Keratinocyte (primary cell): ENCODE measurements at regions not wholly inside any gene's neighbourhood (a gene's known extent, or its start where the extent isn't known, plus 50 kb on each side); places are given as distances from the start of the nearest gene placed in this dataset.

Source experiments
- DNase-seq: peaks from one replicate; pipeline ENCODE4 v3.0.0-alpha.2; 2011; ENCODE audit warnings: low read depth, missing footprints, low spot score
- FAIRE-seq: peaks from 2 replicates; lab custom pipeline; 2011; peaks lifted over from hg19 to GRCh38; lab: Jason Lieb, UNC
- H2AFZ ChIP-seq: 2 replicates; pipeline ENCODE4 v1.6.0; 2012; ENCODE audit warnings: low read length, control low read depth, inconsistent platforms; ENCODE audit not compliant: control insufficient read depth
- H3K27ac ChIP-seq: 2 replicates; pipeline ENCODE4 v1.5.1; 2011; ENCODE audit warnings: low read length; ENCODE audit not compliant: control insufficient read depth, insufficient read depth
- H3K27me3 ChIP-seq: 3 replicates; pipeline ENCODE4 v1.6.0; 2011; ENCODE audit warnings: low read length; ENCODE audit not compliant: control insufficient read depth, insufficient read depth; ENCODE audit errors: extremely low read depth
- H3K36me3 ChIP-seq, 2 experiments: 2 replicates in 1 of 2; 3 replicates in 1 of 2; pipeline ENCODE4 v1.5.1; 2011; ENCODE audit warnings: low read length in 2 of 2, mild to moderate bottlenecking in 1 of 2; ENCODE audit not compliant: control insufficient read depth in 2 of 2, insufficient read depth in 2 of 2; ENCODE audit errors: extremely low read depth in 1 of 2
- H3K4me1 ChIP-seq: 3 replicates; pipeline ENCODE4 v1.5.1; 2011; ENCODE audit warnings: low read length; ENCODE audit not compliant: control insufficient read depth, insufficient read depth; ENCODE audit errors: extremely low read depth
- H3K4me2 ChIP-seq: 3 replicates; pipeline ENCODE4 v1.6.0; 2011; ENCODE audit warnings: low read depth, low read length; ENCODE audit not compliant: control insufficient read depth, insufficient read depth; ENCODE audit errors: extremely low read depth
- H3K4me3 ChIP-seq, 3 experiments: fragments of 200-600 bp in 1 of 3; sonication (generic) in 1 of 3; 2 replicates in 2 of 3; 3 replicates in 1 of 3; pipeline ENCODE4 v1.5.1; 2011 to 2016; ENCODE audit warnings: low read length in 3 of 3, mild to moderate bottlenecking in 3 of 3, control low read depth in 2 of 3, inconsistent platforms in 1 of 3, low read depth in 1 of 3, mixed read lengths in 1 of 3, mixed run types in 1 of 3, moderate library complexity in 1 of 3; ENCODE audit not compliant: control insufficient read depth in 2 of 3, insufficient read depth in 2 of 3; ENCODE audit errors: extremely low read depth in 1 of 3
- H3K79me2 ChIP-seq: 2 replicates; pipeline ENCODE4 v1.6.0; 2012; ENCODE audit warnings: low read length; ENCODE audit not compliant: control insufficient read depth, insufficient read depth
- H3K9ac ChIP-seq: 3 replicates; pipeline ENCODE4 v1.6.0; 2011; ENCODE audit warnings: low read length; ENCODE audit not compliant: control insufficient read depth, insufficient read depth; ENCODE audit errors: extremely low read depth
- H3K9me1 ChIP-seq: 3 replicates; pipeline ENCODE4 v1.6.0; 2011; ENCODE audit warnings: low read length; ENCODE audit not compliant: control insufficient read depth, insufficient read depth; ENCODE audit errors: extremely low read depth
- H3K9me3 ChIP-seq: 2 replicates; pipeline ENCODE4 v1.5.1; 2012; ENCODE audit warnings: low read depth, low read length; ENCODE audit not compliant: control insufficient read depth
- H4K20me1 ChIP-seq: 3 replicates; pipeline ENCODE4 v1.6.0; 2011; ENCODE audit warnings: low read length; ENCODE audit not compliant: control insufficient read depth, insufficient read depth; ENCODE audit errors: extremely low read depth
- EZH2 ChIP-seq: IDR thresholded peaks from one replicate; pipeline ENCODE4 v1.6.1; 2012; ENCODE audit warnings: inconsistent platforms, mild to moderate bottlenecking, low read length, moderate library complexity
- dilution Hi-C: fragments of 300-500 bp; cut with MboI; formaldehyde crosslinking; loops from one replicate; pipeline ENCODE4 v1.7.0; 2020; ENCODE audit warnings: low sequenced_read_pairs; ENCODE audit not compliant: extremely low pct_ligation_motif_present
- TF ChIP-seq, protein P1 (sequence below), 3 experiments: IDR thresholded peaks in 1 of 3; conservative IDR thresholded peaks in 1 of 3; optimal IDR thresholded peaks in 1 of 3; 2 replicates in 2 of 3; 3 replicates in 1 of 3; pipeline versions ENCODE3 to v1.5.1; 2011; ENCODE audit warnings: low read length in 3 of 3, mild to moderate bottlenecking in 3 of 3, moderate library complexity in 2 of 3, control low read depth in 1 of 3, inconsistent platforms in 1 of 3; ENCODE audit not compliant: insufficient read depth in 2 of 3; ENCODE audit errors: extremely low read depth in 1 of 3

- H4K20me1 ChIP-seq = no peaks in the 10 kb centered on the region
- H3K9me3 ChIP-seq = no peaks in the 10 kb centered on the region
- H3K4me3 ChIP-seq = no peak overlapping the region
- H3K27me3 ChIP-seq = no peaks in the 10 kb centered on the region
- no peaks in the 10 kb centered on the region for H3K9me1 ChIP-seq
- DNase-seq = no peak
- no peak overlapping the region for H3K9ac ChIP-seq
- no peaks in the 10 kb centered on the region for H3K79me2 ChIP-seq
- dilution Hi-C loops = no loop called here
- no peak overlapping the region for H2AFZ ChIP-seq
- no peak overlapping the region for H3K27ac ChIP-seq
- no peaks in the 10 kb centered on the region for H3K36me3 ChIP-seq
- no peak overlapping the region for H3K4me2 ChIP-seq
- FAIRE-seq = no peak
- TF ChIP-seq, protein P1, sequence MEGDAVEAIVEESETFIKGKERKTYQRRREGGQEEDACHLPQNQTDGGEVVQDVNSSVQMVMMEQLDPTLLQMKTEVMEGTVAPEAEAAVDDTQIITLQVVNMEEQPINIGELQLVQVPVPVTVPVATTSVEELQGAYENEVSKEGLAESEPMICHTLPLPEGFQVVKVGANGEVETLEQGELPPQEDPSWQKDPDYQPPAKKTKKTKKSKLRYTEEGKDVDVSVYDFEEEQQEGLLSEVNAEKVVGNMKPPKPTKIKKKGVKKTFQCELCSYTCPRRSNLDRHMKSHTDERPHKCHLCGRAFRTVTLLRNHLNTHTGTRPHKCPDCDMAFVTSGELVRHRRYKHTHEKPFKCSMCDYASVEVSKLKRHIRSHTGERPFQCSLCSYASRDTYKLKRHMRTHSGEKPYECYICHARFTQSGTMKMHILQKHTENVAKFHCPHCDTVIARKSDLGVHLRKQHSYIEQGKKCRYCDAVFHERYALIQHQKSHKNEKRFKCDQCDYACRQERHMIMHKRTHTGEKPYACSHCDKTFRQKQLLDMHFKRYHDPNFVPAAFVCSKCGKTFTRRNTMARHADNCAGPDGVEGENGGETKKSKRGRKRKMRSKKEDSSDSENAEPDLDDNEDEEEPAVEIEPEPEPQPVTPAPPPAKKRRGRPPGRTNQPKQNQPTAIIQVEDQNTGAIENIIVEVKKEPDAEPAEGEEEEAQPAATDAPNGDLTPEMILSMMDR (optimal IDR thresholded peaks at IDR 0.05 in 1 of 3, IDR thresholded peaks at IDR 0.05 in 1 of 3, conservative IDR thresholded peaks at IDR 0.05 in 1 of 3; ENCODE audit: extremely low read depth in 1 of 3, insufficient read depth in 2 of 3, low read length in 3 of 3) = no peak
- TF ChIP-seq EZH2 = no peak
- H3K4me1 ChIP-seq = no peaks in the 10 kb centered on the region
Measured at GRCh38 chr7:156274557-156274956, 366.0 kb upstream of the RNF32 start.

GRCh38 chr7:156261581-156261980 is 379.0 kb upstream of the RNF32 start:
- Histone ChIP-seq H4K20me1 (no peaks in the 10 kb centered on the region), H3K79me2 (no peaks in the 10 kb centered on the region), H3K27ac (no peak overlapping the region), H3K9me1 (no peaks in the 10 kb centered on the region), H2AFZ (no peak overlapping the region), H3K27me3 (no peaks in the 10 kb centered on the region), H3K4me1 (no peaks in the 10 kb centered on the region), H3K9me3 (no peaks in the 10 kb centered on the region), H3K9ac (no peak overlapping the region), H3K36me3 (no peaks in the 10 kb centered on the region), H3K4me3 (no peak overlapping the region), H3K4me2 (no peak overlapping the region)
- DNase-seq (no peak), FAIRE-seq (no peak)
- TF ChIP-seq, protein P1 (optimal IDR thresholded peaks at IDR 0.05 in 1 of 3, IDR thresholded peaks at IDR 0.05 in 1 of 3, conservative IDR thresholded peaks at IDR 0.05 in 1 of 3; ENCODE audit: extremely low read depth in 1 of 3, insufficient read depth in 2 of 3, low read length in 3 of 3) = no peak
- TF ChIP-seq EZH2 = no peak
- dilution Hi-C loops = no loop called here
